Endothelial cell of umbilical vein (primary cell): ENCODE measurements at regions not wholly inside any gene's neighbourhood (a gene's known extent, or its start where the extent isn't known, plus 50 kb on each side); places are given as distances from the start of the nearest gene placed in this dataset.

Experiments used
- BruUV-seq: library from RNA; stranded (reverse); fragments of 400-500 nt; replicated peaks from 2 replicates; lab custom pipeline; 2021; lab: Mats Ljungman, UMichigan
- CTCF ChIA-PET: fragments of 300-600, 350-600 bp; sonication (Branson Sonifier 250); formaldehyde crosslinking; loops from one replicate; lab custom pipeline; 2021; ENCODE audit warnings: antibody characterized with exemption, inconsistent platforms; lab: Charles Lee
- POLR2A ChIA-PET: fragments of 300-600, 350-600 bp; sonication (Branson Sonifier 250); formaldehyde crosslinking; loops from one replicate; lab custom pipeline; 2021; ENCODE audit warnings: antibody characterized with exemption, inconsistent platforms; lab: Charles Lee
- DNase-seq: peaks from one replicate; pipeline ENCODE4 v3.0.0-alpha.2; 2011; ENCODE audit warnings: low read depth, low spot score
- FAIRE-seq: peaks from 2 replicates; lab custom pipeline; 2011; peaks lifted over from hg19 to GRCh38; lab: Jason Lieb, UNC
- H2AFZ ChIP-seq: 2 replicates; pipeline ENCODE4 v1.6.0; 2012; ENCODE audit warnings: low read depth, low read length, control low read depth, inconsistent platforms
- H3K27ac ChIP-seq: 2 replicates; pipeline ENCODE4 v1.5.1; 2011; ENCODE audit warnings: low read depth, mild to moderate bottlenecking, control low read depth, low read length, moderate library complexity; ENCODE audit not compliant: insufficient read depth
- H3K27me3 ChIP-seq, 2 experiments: 2 replicates each; pipeline versions ENCODE4 v1.6.0 to v1.6.1; 2011; ENCODE audit warnings: low read length in 2 of 2, mixed read lengths in 1 of 2; ENCODE audit not compliant: control insufficient read depth in 2 of 2, insufficient read depth in 2 of 2
- H3K36me3 ChIP-seq, 2 experiments: 2 replicates in 1 of 2; 3 replicates in 1 of 2; pipeline ENCODE4 v1.5.1; 2011; ENCODE audit warnings: low read length in 2 of 2, mild to moderate bottlenecking in 1 of 2, moderate library complexity in 1 of 2; ENCODE audit not compliant: control insufficient read depth in 2 of 2, insufficient read depth in 2 of 2; ENCODE audit errors: extremely low read depth in 1 of 2
- H3K4me1 ChIP-seq: 3 replicates; pipeline ENCODE4 v1.5.1; 2011; ENCODE audit warnings: mild to moderate bottlenecking, low read length; ENCODE audit not compliant: control insufficient read depth, insufficient read depth; ENCODE audit errors: extremely low read depth
- H3K4me2 ChIP-seq: 2 replicates; pipeline ENCODE4 v1.6.1; 2011; ENCODE audit warnings: low read length, control low read depth, mixed read lengths; ENCODE audit not compliant: insufficient read depth
- H3K4me3 ChIP-seq, 3 experiments: fragments of 200-600 bp in 1 of 3; sonication (generic), shearing (Covaris generic) in 1 of 3; replicated peaks in 1 of 3; 2 replicates each; pipeline ENCODE4 v1.5.1; 2011 to 2016; ENCODE audit warnings: control low read depth in 3 of 3, low read length in 3 of 3, mild to moderate bottlenecking in 2 of 3, inconsistent platforms in 1 of 3, low read depth in 1 of 3, moderate library complexity in 1 of 3; ENCODE audit not compliant: insufficient read depth in 1 of 3
- H3K79me2 ChIP-seq: 2 replicates; pipeline ENCODE4 v1.6.0; 2012; ENCODE audit warnings: low read length, inconsistent platforms; ENCODE audit not compliant: control insufficient read depth, insufficient read depth
- H3K9ac ChIP-seq: replicated peaks from 2 replicates; pipeline ENCODE3; 2011; ENCODE audit warnings: low read length, control low read depth; ENCODE audit not compliant: insufficient read depth; ENCODE audit errors: extremely low read depth
- H3K9me1 ChIP-seq: replicated peaks from 3 replicates; pipeline ENCODE4 v1.6.0; 2011; ENCODE audit warnings: mild to moderate bottlenecking, low read length; ENCODE audit not compliant: control insufficient read depth, insufficient read depth; ENCODE audit errors: extremely low read depth
- H3K9me3 ChIP-seq: replicated peaks from 2 replicates; pipeline ENCODE4 v1.5.1; 2012; ENCODE audit warnings: low read length, inconsistent platforms; ENCODE audit not compliant: control insufficient read depth, insufficient read depth
- H4K20me1 ChIP-seq: replicated peaks from 2 replicates; pipeline ENCODE3; 2011; ENCODE audit warnings: mild to moderate bottlenecking, low read length; ENCODE audit not compliant: control insufficient read depth, insufficient read depth; ENCODE audit errors: extremely low read depth
- FOS ChIP-seq: IDR thresholded peaks from 2 replicates; pipeline ENCODE4 v1.6.1; 2011; ENCODE audit warnings: mild to moderate bottlenecking, low read length, moderate library complexity, borderline replicate concordance; ENCODE audit not compliant: insufficient read depth
- POLR2AphosphoS5 ChIP-seq: IDR thresholded peaks from 2 replicates; pipeline ENCODE4 v1.6.1; 2012; ENCODE audit warnings: low read depth, mild to moderate bottlenecking, control low read depth, low read length, moderate library complexity; ENCODE audit not compliant: insufficient read depth
- dilution Hi-C: fragments of 300-500 bp; cut with MboI; formaldehyde crosslinking; loops from one replicate; pipeline ENCODE4 v1.15.0; 2019; ENCODE audit warnings: low sequenced_read_pairs; ENCODE audit not compliant: extremely low pct_ligation_motif_present
- intact Hi-C: fragments of 100-400 bp; cut with micrococcal nuclease; formaldehyde crosslinking; loops from one replicate; pipeline ENCODE4 v1.10.0; 2022

DNA sequence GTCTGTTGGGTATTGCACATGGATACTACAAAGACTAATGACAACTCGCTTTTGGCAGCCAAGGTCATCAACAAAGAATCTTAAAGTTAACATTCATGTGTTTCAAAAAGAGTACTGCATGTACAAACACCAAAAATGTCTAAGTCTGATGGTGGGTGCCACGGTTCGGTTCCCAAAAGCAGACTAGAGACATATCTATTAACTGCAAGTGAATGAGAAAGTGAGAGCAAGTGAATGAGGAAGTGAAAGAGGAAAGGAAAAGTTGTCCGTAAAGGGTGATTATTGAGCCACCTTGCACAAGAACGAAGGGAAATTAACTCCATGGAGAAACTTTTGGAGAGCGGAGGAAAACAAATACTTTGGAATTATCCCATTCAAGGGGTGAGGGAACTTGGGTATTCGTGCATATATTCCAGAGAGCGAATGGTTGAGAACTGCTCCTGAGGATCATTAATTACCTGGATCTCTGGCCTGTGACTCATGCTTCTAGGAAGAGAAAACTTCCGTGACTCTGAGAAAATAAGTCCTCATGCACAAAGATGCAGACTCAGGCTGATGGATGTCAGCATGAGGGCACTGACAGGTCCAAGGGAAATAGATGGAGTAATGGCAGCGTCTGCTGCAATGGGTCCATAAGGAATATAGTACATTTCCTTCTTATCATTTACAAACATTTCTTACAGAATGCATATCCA, 336.5 kb upstream of the TGFBR2 start:
- POLR2A ChIA-PET, result no interaction called here
- no peak overlapping the region for H2AFZ ChIP-seq
- FAIRE-seq (no peak), DNase-seq (no peak)
- no peaks in the 10 kb centered on the region for H3K9me3 ChIP-seq
- dilution Hi-C loops, result no loop called here
- intact Hi-C loops, result loop anchor here (2.0 kb wide), 1 partner anchor 19 kb away; no protein-coding TSS in a partner anchor
- no TSS peak for BruUV-seq
- H3K27me3 ChIP-seq, result no peaks in the 10 kb centered on the region
- no peak overlapping the region for H3K9ac ChIP-seq
- H3K4me2 ChIP-seq, result no peak overlapping the region
- H3K4me1 ChIP-seq, result no peaks in the 10 kb centered on the region
- no peak overlapping the region for H3K4me3 ChIP-seq
- H3K9me1 ChIP-seq, result no peaks in the 10 kb centered on the region
- CTCF ChIA-PET, result no interaction called here
- TF ChIP-seq FOS, result no peak
- H3K79me2 ChIP-seq, result no peaks in the 10 kb centered on the region
- no peak overlapping the region for H3K27ac ChIP-seq
- no peaks in the 10 kb centered on the region for H4K20me1 ChIP-seq
- no peaks in the 10 kb centered on the region for H3K36me3 ChIP-seq

DNA sequence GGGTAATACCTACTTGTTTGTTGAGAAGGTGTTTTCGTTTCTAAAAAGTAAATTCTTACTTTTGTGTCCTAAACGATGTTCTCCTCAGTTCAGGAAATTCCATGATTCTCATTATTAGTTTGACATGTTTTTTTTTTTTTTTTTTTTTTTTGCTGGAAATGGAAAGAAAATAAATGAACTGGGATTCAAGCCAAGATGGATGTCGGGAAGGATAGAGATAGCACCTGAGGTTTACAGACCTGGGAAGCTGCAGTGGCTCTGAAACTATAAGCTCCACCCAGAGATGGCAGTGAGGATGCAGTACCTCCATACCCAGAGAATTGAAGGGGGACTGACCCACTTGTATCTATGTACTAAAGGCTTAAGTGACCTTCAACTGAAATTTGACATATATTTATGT, 334.6 kb upstream of the TGFBR2 start:
- Histone ChIP-seq H3K9me3 (no peaks in the 10 kb centered on the region), H3K27me3 (no peaks in the 10 kb centered on the region), H3K27ac (no peak overlapping the region), H3K9me1 (no peaks in the 10 kb centered on the region), H2AFZ (no peak overlapping the region), H3K4me2 (no peak overlapping the region), H3K4me3 (no peak overlapping the region), H4K20me1 (no peaks in the 10 kb centered on the region), H3K36me3 (no peaks in the 10 kb centered on the region), H3K4me1 (no peaks in the 10 kb centered on the region), H3K79me2 (no peaks in the 10 kb centered on the region), H3K9ac (no peak overlapping the region)
- no peak for TF ChIP-seq POLR2AphosphoS5
- ChIA-PET CTCF (interaction anchor here (0.8 to 1.1 kb wide), 2 partner anchors 11 to 16 kb away, joined by 3 read pairs; no protein-coding TSS in a partner anchor), POLR2A (no interaction called here)
- dilution Hi-C loops, result no loop called here
- FAIRE-seq (no peak), DNase-seq (peak; percentile 35)
- intact Hi-C loops, result no loop called here
- BruUV-seq, result no TSS peak
